Activated CD8-positive, alpha-beta T cell treated with anti-CD3 and anti-CD28 coated beads for 36 hours (primary cell): ENCODE measurements at regions not wholly inside any gene's neighbourhood (a gene's known extent, or its start where the extent isn't known, plus 50 kb on each side); places are given as distances from the start of the nearest gene placed in this dataset.

ENCODE experiments used
- ATAC-seq: fragments of 200-7000 bp; cut with Tn5 transposase; one replicate; pipeline ENCODE4 v1.10.0; 2021; ENCODE audit warnings: mild to moderate bottlenecking, moderate library complexity
- CTCF ChIA-PET: fragments of 350-600 bp; sonication (Branson Sonifier 250); formaldehyde crosslinking; loops from one replicate; lab custom pipeline; 2021; ENCODE audit warnings: antibody characterized with exemption; lab: Charles Lee
- POLR2A ChIA-PET: fragments of 350-600 bp; sonication (Branson Sonifier 250); formaldehyde crosslinking; loops from one replicate; lab custom pipeline; 2021; ENCODE audit warnings: antibody characterized with exemption; lab: Charles Lee
- DNase-seq: peaks from one replicate; pipeline ENCODE4 v3.0.0-alpha.2; 2020
- H3K27ac Mint-ChIP-seq: one replicate; pipeline ENCODE4 v1.8.0; 2021; ENCODE audit warnings: mild to moderate bottlenecking, mixed read lengths
- H3K27me3 Mint-ChIP-seq: one replicate; pipeline ENCODE4 v1.8.0; 2021; ENCODE audit warnings: mixed read lengths
- H3K36me3 Mint-ChIP-seq: one replicate; pipeline ENCODE4 v1.8.0; 2021; ENCODE audit warnings: low read depth, mixed read lengths
- H3K4me1 Mint-ChIP-seq: one replicate; pipeline ENCODE4 v1.8.0; 2021; ENCODE audit warnings: low read depth, mixed read lengths
- H3K4me3 Mint-ChIP-seq: one replicate; pipeline ENCODE4 v1.8.0; 2021; ENCODE audit warnings: mild to moderate bottlenecking, moderate library complexity, mixed read lengths
- H3K9me3 Mint-ChIP-seq: one replicate; pipeline ENCODE4 v1.8.0; 2021; ENCODE audit warnings: mixed read lengths
- intact Hi-C: fragments of 100-400 bp; cut with micrococcal nuclease; formaldehyde crosslinking; loops from one replicate; pipeline ENCODE4 v1.10.0; 2022
- TF ChIP-seq, protein P1 (sequence below): fragments of 200-600 bp; IDR thresholded peaks from one replicate; pipeline ENCODE4 v1.8.0; 2022; ENCODE audit warnings: antibody characterized with exemption, mild to moderate bottlenecking

DNA sequence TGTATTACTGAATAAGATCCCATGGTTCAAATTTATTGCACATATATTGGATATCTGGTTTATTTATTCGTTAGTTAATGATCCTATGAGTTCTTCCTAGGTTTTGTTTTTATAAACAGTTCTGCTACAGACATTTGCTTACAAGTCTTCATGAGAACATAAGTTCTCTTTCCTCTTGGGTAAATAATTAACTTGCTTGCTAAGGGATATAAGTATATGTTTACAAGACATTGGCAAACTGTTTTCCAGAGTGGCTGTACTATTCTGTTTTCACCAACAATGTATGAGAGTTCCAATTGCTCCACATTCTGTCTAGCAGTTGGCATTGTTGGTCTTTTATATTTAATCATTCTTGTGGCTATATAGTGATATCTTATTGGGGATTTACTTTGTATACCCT lies 341.8 kb upstream of the GBE1 start:
- no peaks in the 10 kb centered on the region for H3K27me3 Mint-ChIP-seq
- H3K4me3 Mint-ChIP-seq, result no peak overlapping the region
- ChIA-PET CTCF (no interaction called here), POLR2A (no interaction called here)
- DNase-seq (no peak), ATAC-seq (no peak)
- H3K36me3 Mint-ChIP-seq, result no peaks in the 10 kb centered on the region
- no peaks in the 10 kb centered on the region for H3K4me1 Mint-ChIP-seq
- H3K27ac Mint-ChIP-seq, result no peak overlapping the region
- TF ChIP-seq, protein P1, sequence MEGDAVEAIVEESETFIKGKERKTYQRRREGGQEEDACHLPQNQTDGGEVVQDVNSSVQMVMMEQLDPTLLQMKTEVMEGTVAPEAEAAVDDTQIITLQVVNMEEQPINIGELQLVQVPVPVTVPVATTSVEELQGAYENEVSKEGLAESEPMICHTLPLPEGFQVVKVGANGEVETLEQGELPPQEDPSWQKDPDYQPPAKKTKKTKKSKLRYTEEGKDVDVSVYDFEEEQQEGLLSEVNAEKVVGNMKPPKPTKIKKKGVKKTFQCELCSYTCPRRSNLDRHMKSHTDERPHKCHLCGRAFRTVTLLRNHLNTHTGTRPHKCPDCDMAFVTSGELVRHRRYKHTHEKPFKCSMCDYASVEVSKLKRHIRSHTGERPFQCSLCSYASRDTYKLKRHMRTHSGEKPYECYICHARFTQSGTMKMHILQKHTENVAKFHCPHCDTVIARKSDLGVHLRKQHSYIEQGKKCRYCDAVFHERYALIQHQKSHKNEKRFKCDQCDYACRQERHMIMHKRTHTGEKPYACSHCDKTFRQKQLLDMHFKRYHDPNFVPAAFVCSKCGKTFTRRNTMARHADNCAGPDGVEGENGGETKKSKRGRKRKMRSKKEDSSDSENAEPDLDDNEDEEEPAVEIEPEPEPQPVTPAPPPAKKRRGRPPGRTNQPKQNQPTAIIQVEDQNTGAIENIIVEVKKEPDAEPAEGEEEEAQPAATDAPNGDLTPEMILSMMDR, result no peak
- H3K9me3 Mint-ChIP-seq, result peaks cover 2% of the 10 kb centered on the region
- intact Hi-C loops, result no loop called here

DNA sequence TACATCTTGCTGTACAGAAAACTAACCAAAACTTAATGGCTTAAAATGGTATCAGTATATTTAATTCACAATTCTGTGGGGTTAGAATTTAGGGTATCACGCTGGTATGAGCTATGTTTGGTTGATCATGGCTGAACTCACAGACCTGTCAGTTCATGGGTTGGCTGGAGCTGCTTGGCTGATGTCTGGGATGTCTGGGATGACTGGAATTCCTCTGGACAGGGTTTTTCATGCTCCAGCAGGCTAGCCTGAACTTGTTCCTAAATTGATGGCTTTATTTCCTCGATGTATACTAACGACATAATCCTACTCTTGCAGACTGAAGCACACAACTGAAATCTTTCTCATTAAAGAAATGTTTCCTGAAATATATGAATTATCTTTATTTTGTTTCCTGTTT lies 338.9 kb upstream of the GBE1 start:
- H3K4me1 Mint-ChIP-seq, result no peaks in the 10 kb centered on the region
- H3K36me3 Mint-ChIP-seq, result no peaks in the 10 kb centered on the region
- intact Hi-C loops, result no loop called here
- peaks cover 2% of the 10 kb centered on the region for H3K9me3 Mint-ChIP-seq
- H3K4me3 Mint-ChIP-seq, result no peak overlapping the region
- ChIA-PET POLR2A (no interaction called here), CTCF (no interaction called here)
- no peaks in the 10 kb centered on the region for H3K27me3 Mint-ChIP-seq
- no peak for ATAC-seq
- TF ChIP-seq, protein P1, result no peak
- H3K27ac Mint-ChIP-seq, result no peak overlapping the region
- no peak for DNase-seq

DNA sequence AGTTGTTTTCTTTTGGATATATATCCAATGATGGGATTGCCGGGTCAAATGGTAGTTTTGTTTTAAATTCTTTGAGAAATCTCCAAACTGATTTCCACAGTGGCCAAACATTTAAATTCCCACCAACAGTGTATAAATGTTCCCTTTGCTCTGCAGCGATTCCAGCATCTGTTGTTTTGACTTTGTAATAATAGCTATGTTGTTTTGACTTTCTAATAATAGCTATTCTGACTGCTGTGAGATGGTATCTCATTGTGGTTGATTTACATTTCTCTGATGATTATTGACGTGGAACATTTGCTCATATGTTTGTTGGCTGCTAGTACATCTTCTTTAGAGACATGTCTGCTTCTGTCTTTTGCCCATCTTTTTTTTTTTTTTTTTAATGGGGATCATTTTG lies 332.2 kb upstream of the GBE1 start:
- ATAC-seq (no peak), DNase-seq (no peak)
- intact Hi-C loops, result no loop called here
- ChIA-PET POLR2A (no interaction called here), CTCF (no interaction called here)
- TF ChIP-seq, protein P1, result no peak
- Mint-ChIP-seq H3K4me1 (no peaks in the 10 kb centered on the region), H3K4me3 (no peak overlapping the region), H3K9me3 (no peaks in the 10 kb centered on the region), H3K27me3 (no peaks in the 10 kb centered on the region), H3K36me3 (no peaks in the 10 kb centered on the region), H3K27ac (no peak overlapping the region)

DNA sequence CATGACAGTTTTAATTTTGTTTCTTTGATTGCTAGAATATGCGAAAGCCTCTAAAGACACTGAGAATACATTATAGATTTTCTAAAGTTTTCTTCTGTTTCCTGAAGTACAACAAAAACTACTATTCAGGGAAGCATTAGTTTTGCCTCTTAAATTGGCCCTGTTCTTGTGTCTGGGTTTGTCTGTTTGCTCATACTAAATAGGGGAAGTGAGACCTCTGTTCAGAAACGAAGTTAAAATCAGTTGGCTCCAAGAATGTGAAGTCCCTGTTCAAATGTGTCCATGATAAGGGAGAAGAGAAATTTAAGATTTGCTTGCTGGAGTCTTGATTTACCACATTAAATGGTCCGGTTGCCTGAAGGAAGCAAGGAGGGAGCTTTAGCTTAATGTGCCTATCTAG lies 327.3 kb upstream of the GBE1 start:
- no peak overlapping the region for H3K4me3 Mint-ChIP-seq
- no peak for DNase-seq
- no peak for ATAC-seq
- POLR2A ChIA-PET, result no interaction called here
- H3K9me3 Mint-ChIP-seq, result no peaks in the 10 kb centered on the region
- H3K27me3 Mint-ChIP-seq, result no peaks in the 10 kb centered on the region
- TF ChIP-seq, protein P1, result no peak
- intact Hi-C loops, result no loop called here
- no peak overlapping the region for H3K27ac Mint-ChIP-seq
- CTCF ChIA-PET, result no interaction called here
- H3K36me3 Mint-ChIP-seq, result no peaks in the 10 kb centered on the region
- no peaks in the 10 kb centered on the region for H3K4me1 Mint-ChIP-seq

DNA sequence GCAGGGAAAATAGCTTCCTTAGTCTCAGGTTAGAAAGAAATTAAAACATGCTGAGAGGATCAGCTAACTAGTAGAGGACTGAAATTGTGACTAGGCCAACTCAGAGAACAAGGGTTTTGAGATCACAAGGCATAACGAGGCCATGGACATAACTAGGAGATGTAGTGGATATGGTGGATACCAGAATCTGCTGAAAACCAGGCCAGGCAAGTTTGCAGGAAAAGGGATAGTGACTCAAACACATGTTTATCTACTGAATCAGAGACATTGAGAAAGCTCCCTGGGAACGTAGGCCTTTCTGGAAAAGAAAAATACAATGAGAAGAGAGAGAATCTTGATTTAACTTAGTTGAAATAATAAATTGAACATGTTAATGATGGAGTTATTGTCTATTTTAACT lies 326.5 kb upstream of the GBE1 start:
- TF ChIP-seq, protein P1, result no peak
- no peak for ATAC-seq
- no peaks in the 10 kb centered on the region for H3K9me3 Mint-ChIP-seq
- no peak overlapping the region for H3K4me3 Mint-ChIP-seq
- H3K27me3 Mint-ChIP-seq, result no peaks in the 10 kb centered on the region
- ChIA-PET CTCF (no interaction called here), POLR2A (no interaction called here)
- no peaks in the 10 kb centered on the region for H3K4me1 Mint-ChIP-seq
- DNase-seq, result no peak
- H3K36me3 Mint-ChIP-seq, result no peaks in the 10 kb centered on the region
- intact Hi-C loops, result no loop called here
- no peak overlapping the region for H3K27ac Mint-ChIP-seq
